ENCODE measurements at regions not wholly inside any gene's neighbourhood (a gene's known extent, or its start where the extent isn't known, plus 50 kb on each side); places are given as distances from the start of the nearest gene placed in this dataset.

DNA sequence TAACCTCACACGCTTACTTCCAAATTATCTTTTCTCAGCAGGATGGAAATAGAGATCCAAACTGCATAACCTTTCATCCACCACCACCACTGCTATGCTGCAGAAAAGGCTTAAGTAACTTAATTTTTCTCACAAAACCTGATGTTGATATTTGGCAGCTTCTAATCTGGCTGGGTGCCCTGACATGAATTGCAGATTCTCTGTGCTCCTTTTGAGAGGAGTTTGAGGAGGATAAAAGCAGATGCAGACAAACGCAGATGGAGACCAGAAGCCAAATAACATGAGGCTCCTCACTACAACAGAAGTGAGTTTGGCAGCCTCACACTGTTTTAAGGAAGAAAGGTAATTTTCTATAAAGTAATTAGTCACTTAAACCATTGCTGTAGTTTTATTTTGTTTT lies 646.2 kb upstream of the ATXN8OS start:
- CTCF ChIA-PET, result no interaction called here
- H3K9me3 Mint-ChIP-seq, result peaks cover 6% of the 10 kb centered on the region
- no peak for DNase-seq
- TF ChIP-seq, protein P1, sequence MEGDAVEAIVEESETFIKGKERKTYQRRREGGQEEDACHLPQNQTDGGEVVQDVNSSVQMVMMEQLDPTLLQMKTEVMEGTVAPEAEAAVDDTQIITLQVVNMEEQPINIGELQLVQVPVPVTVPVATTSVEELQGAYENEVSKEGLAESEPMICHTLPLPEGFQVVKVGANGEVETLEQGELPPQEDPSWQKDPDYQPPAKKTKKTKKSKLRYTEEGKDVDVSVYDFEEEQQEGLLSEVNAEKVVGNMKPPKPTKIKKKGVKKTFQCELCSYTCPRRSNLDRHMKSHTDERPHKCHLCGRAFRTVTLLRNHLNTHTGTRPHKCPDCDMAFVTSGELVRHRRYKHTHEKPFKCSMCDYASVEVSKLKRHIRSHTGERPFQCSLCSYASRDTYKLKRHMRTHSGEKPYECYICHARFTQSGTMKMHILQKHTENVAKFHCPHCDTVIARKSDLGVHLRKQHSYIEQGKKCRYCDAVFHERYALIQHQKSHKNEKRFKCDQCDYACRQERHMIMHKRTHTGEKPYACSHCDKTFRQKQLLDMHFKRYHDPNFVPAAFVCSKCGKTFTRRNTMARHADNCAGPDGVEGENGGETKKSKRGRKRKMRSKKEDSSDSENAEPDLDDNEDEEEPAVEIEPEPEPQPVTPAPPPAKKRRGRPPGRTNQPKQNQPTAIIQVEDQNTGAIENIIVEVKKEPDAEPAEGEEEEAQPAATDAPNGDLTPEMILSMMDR (IDR thresholded peaks at IDR 0.05), result no peak
- no peak overlapping the region for H3K27ac Mint-ChIP-seq
- H3K27me3 Mint-ChIP-seq, result no peaks in the 10 kb centered on the region
- no peak overlapping the region for H3K4me3 Mint-ChIP-seq
- intact Hi-C loops (cut with micrococcal nuclease), result no loop called here
- no peaks in the 10 kb centered on the region for H3K4me1 Mint-ChIP-seq
- H3K36me3 Mint-ChIP-seq (ENCODE audit: low read depth), result no peaks in the 10 kb centered on the region
- POLR2A ChIA-PET, result no interaction called here
- no peak for ATAC-seq (ENCODE audit: low read depth)

DNA sequence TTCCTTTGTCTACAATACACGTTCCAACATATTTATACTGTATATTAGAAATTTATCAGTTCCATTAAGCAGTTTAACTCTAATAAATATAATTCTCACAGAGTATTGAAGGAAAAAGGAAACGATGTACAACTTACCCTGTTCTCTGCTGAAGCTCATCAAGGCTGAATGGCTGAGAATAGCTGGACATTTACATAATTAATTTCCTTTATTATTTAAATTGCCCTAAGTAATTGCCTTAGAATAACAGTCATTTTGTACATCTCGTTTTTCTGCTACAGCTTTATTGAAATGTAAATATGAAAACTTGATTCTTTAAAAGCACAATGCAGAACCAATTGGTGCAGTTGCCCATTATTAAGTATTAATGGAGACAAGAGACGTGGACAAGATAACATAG lies 648.3 kb upstream of the ATXN8OS start:
- Mint-ChIP-seq H3K9me3 (peaks cover 6% of the 10 kb centered on the region), H3K36me3 (ENCODE audit: low read depth) (no peaks in the 10 kb centered on the region), H3K4me1 (no peaks in the 10 kb centered on the region), H3K4me3 (no peak overlapping the region), H3K27me3 (no peaks in the 10 kb centered on the region), H3K27ac (no peak overlapping the region)
- no peak for ATAC-seq (ENCODE audit: low read depth)
- TF ChIP-seq, protein P1 (IDR thresholded peaks at IDR 0.05), result no peak
- ChIA-PET CTCF (no interaction called here), POLR2A (no interaction called here)
- DNase-seq, result no peak
- intact Hi-C loops (cut with micrococcal nuclease), result no loop called here

DNA sequence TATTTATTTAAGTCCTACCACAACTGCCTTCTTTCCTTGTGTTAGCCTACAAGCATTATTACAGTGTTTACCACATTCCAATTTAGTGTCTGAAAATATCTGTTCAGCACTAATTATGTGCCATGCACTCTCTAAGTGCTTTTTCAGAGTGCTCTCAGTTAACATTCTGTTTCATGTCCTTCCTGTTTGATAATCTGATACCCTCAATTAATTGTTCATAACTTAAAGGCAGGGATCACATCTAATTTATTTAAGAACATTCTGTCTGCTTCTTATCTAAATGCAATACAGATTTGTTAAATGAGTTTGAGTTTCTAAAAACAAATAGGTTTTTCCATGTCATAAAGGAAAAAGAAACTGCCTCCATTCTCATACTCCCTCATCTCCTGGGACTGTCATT lies 649.6 kb upstream of the ATXN8OS start:
- no peak overlapping the region for H3K4me3 Mint-ChIP-seq
- H3K4me1 Mint-ChIP-seq, result no peaks in the 10 kb centered on the region
- TF ChIP-seq, protein P1 (IDR thresholded peaks at IDR 0.05), result no peak
- ChIA-PET POLR2A (no interaction called here), CTCF (no interaction called here)
- H3K36me3 Mint-ChIP-seq (ENCODE audit: low read depth), result no peaks in the 10 kb centered on the region
- no peaks in the 10 kb centered on the region for H3K27me3 Mint-ChIP-seq
- ATAC-seq (ENCODE audit: low read depth) (no peak), DNase-seq (no peak)
- peaks cover 8% of the 10 kb centered on the region for H3K9me3 Mint-ChIP-seq
- intact Hi-C loops (cut with micrococcal nuclease), result no loop called here
- no peak overlapping the region for H3K27ac Mint-ChIP-seq

DNA sequence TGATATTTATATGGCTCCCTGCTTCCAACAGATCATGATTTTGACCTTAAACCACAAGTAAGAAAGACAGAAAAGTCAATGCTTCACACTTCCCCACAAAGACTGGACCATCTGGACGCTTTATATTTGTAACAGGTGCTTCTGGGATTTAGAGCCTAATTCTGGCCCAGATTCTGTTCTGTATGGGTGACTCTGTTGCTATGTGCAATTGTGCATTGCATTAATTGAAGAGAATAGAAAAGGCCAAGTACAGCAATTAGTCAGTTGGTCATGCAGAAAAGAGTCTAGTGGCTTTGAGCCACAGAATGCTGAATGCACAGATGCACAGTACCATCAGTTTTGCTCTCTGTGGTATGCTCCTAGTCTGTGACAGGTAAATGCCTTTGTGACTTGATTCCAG lies 657.4 kb upstream of the ATXN8OS start:
- ATAC-seq (ENCODE audit: low read depth) (no peak), DNase-seq (no peak)
- Mint-ChIP-seq H3K4me1 (no peaks in the 10 kb centered on the region), H3K36me3 (ENCODE audit: low read depth) (no peaks in the 10 kb centered on the region), H3K9me3 (peaks cover 5% of the 10 kb centered on the region), H3K27ac (no peak overlapping the region), H3K27me3 (no peaks in the 10 kb centered on the region), H3K4me3 (no peak overlapping the region)
- intact Hi-C loops (cut with micrococcal nuclease), result no loop called here
- ChIA-PET CTCF (no interaction called here), POLR2A (no interaction called here)
- TF ChIP-seq, protein P1 (IDR thresholded peaks at IDR 0.05), result no peak

DNA sequence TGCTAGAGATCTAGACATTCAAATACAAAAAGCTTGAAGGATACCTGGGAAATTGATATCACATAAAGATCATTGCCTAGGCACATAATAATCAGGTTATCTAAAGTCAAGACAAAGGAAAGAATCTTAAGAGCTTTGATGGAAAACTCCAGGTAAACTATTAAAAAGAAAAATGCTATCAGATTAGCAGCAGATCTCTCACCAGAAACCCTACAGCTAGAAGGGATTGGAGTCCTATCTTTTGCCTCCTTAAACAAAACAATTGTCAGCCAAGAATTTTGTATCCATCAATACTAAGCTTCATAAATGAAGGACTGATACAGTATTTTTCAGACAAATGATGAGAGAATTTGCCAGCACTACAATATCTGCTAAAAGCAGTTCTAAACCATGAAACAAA lies 682.4 kb upstream of the ATXN8OS start:
- Mint-ChIP-seq H3K27me3 (no peaks in the 10 kb centered on the region), H3K4me3 (no peak overlapping the region), H3K36me3 (ENCODE audit: low read depth) (no peaks in the 10 kb centered on the region), H3K27ac (no peak overlapping the region), H3K4me1 (no peaks in the 10 kb centered on the region), H3K9me3 (peaks cover 41% of the 10 kb centered on the region)
- TF ChIP-seq, protein P1 (IDR thresholded peaks at IDR 0.05), result no peak
- intact Hi-C loops (cut with micrococcal nuclease), result no loop called here
- DNase-seq (no peak), ATAC-seq (ENCODE audit: low read depth) (no peak)
- POLR2A ChIA-PET, result no interaction called here
- CTCF ChIA-PET, result no interaction called here

Measured in activated B cell treated with CpG ODN at 0.5 μM for 24 hours (primary cell).